Pancreas (tissue), 10 donors: ENCODE measurements at regions not wholly inside any gene's neighbourhood (a gene's known extent, or its start where the extent isn't known, plus 50 kb on each side); places are given as distances from the start of the nearest gene placed in this dataset.

ENCODE experiments used
- ATAC-seq, 4 donors: fragments of 200-7000 bp; cut with Tn5 transposase; one replicate each; pipeline versions ENCODE4 v1.8.0 to v1.9.1; 2020; ENCODE audit warnings: mild to moderate bottlenecking in 4 of 4, moderate library complexity in 4 of 4
- DNase-seq, 6 donors: peaks; one replicate each; pipeline ENCODE4 v3.0.0-alpha.2; 2020
- FAIRE-seq: peaks from 2 replicates; lab custom pipeline; 2012; peaks lifted over from hg19 to GRCh38; lab: Jason Lieb, UNC
- H3K27ac ChIP-seq, 4 donors: fragments of 200-600 bp; sonication (generic); 1 replicate in 3 of 4; 2 replicates in 1 of 4; pipeline versions ENCODE4 v1.5.0 to v1.8.0; 2020
- H3K27me3 ChIP-seq, 4 donors: fragments of 200-600 bp; one replicate each; pipeline ENCODE4 v1.8.0; 2021
- H3K36me3 ChIP-seq, 3 donors: fragments of 200-600 bp; sonication (generic) in 1 of 3; one replicate each; pipeline versions ENCODE4 v1.5.0 to v1.8.0; 2020 to 2021
- H3K4me1 ChIP-seq, 3 donors: fragments of 200-600 bp; one replicate each; pipeline ENCODE4 v1.8.0; 2021
- H3K4me3 ChIP-seq, 4 donors: fragments of 200-600 bp; sonication (generic) in 2 of 4; one replicate each; pipeline versions ENCODE4 v1.5.0 to v1.8.0; 2020 to 2021
- H3K9me3 ChIP-seq, 4 donors: fragments of 200-600 bp; one replicate each; pipeline ENCODE4 v1.8.0; 2021
- WGBS, 2 donors: extraction: QIAGEN DNeasy Blood & Tissue Kit; methylation state at CpG; one replicate each; pipeline ENCODE4 v1.1.7; 2013; 5-methylcytosine and 5-hydroxymethylcytosine counted together
- intact Hi-C, 3 donors: fragments of 100-400 bp; cut with DNase I; formaldehyde crosslinking; loops; one replicate each; pipeline versions ENCODE4 v1.11.1 to v1.14.2; 2022
- TF ChIP-seq, protein P1 (sequence below), 4 donors: fragments of 200-600 bp; sonication (generic) in 3 of 4; IDR thresholded peaks; one replicate each; pipeline versions ENCODE4 v1.5.0 to v1.8.0; 2021; ENCODE audit warnings: antibody characterized with exemption in 4 of 4
- donor health status: healthy with polysubstance abuse.
- donor health status: DM: no; HTN: no; CAD: no; lungs with moderate emphysema.
- donor health status: DM: no; HTN: no; CAD: no.
- donor health status: control.
- donor health status: control.
- donor health status: Bipolar disorder and iron deficiency.
- donor health status: DM: yes; HTN: yes; CAD: no.
- donor health status: DM: no; HTN: no; CAD: no.
- donor health status: DM: no; HTN: no; CAD: no.
- donor health status: DM: yes; HTN: yes; CAD: no.

GRCh38 chr13:93147298-93147645 lies 79.3 kb upstream of the GPC6 start:
- H3K4me3 ChIP-seq = no peak overlapping the region
- TF ChIP-seq, protein P1, sequence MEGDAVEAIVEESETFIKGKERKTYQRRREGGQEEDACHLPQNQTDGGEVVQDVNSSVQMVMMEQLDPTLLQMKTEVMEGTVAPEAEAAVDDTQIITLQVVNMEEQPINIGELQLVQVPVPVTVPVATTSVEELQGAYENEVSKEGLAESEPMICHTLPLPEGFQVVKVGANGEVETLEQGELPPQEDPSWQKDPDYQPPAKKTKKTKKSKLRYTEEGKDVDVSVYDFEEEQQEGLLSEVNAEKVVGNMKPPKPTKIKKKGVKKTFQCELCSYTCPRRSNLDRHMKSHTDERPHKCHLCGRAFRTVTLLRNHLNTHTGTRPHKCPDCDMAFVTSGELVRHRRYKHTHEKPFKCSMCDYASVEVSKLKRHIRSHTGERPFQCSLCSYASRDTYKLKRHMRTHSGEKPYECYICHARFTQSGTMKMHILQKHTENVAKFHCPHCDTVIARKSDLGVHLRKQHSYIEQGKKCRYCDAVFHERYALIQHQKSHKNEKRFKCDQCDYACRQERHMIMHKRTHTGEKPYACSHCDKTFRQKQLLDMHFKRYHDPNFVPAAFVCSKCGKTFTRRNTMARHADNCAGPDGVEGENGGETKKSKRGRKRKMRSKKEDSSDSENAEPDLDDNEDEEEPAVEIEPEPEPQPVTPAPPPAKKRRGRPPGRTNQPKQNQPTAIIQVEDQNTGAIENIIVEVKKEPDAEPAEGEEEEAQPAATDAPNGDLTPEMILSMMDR (IDR thresholded peaks at IDR 0.05) = no peak
- ATAC-seq (no peak), FAIRE-seq (no peak), DNase-seq (no peak)
- no peaks in the 10 kb centered on the region for H3K27me3 ChIP-seq
- H3K27ac ChIP-seq = no peak overlapping the region
- H3K4me1 ChIP-seq = no peaks in the 10 kb centered on the region
- no peaks in the 10 kb centered on the region for H3K36me3 ChIP-seq
- H3K9me3 ChIP-seq = no peaks in the 10 kb centered on the region
- intact Hi-C loops = no loop called here
- 32 to 34% methylated on average over 1 of the region's 1 CpG for WGBS, 2 donors

DNA sequence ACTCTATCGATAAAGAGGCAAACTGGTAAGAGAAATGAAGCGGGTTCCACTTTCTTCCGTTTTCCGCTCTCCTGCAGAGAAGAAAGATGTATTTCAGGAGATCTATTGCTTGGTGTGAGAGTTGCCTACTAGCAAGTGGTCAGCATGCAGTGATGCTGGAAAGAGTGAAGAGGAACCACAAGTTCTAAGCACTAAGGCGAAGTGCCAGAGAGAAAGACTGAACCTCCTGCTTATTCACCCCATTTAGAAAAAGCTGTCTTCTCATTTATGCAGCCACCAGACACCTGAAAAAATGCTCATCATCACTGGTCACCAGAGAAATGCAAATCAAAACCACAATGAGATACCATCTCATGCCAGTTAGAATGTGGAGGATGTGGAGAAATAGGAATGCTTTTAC lies 78.7 kb upstream of the GPC6 start:
- DNase-seq = no peak
- H3K4me3 ChIP-seq = no peak overlapping the region
- TF ChIP-seq, protein P1 (IDR thresholded peaks at IDR 0.05) = no peak
- no peak for FAIRE-seq
- 88 to 92% methylated on average over 5 of the region's 5 CpGs for WGBS, 2 donors
- intact Hi-C loops = no loop called here
- no peaks in the 10 kb centered on the region for H3K4me1 ChIP-seq
- H3K9me3 ChIP-seq = no peaks in the 10 kb centered on the region
- ATAC-seq = no peak
- H3K36me3 ChIP-seq = no peaks in the 10 kb centered on the region
- H3K27me3 ChIP-seq = no peaks in the 10 kb centered on the region
- no peak overlapping the region for H3K27ac ChIP-seq

DNA sequence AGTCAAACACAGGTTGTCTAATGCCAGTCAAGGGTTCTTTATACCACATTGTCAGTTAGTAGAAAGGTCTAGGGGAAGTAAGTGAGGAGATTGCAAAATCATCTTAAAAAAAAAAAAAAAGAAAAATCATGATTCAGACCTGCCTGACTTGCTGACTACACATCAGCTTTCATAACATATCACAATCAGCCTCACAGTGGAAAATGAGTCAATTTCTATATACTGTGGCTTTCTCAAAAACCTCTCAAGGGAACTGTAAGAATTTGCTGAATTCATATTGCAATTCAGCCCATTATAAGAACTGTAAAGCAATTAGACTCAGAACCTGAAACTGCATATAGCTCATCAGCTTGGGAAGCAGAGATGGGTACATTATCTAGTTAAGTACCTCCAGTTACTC lies 75.3 kb upstream of the GPC6 start:
- DNase-seq = no peak
- intact Hi-C loops = no loop called here
- Histone ChIP-seq H3K4me3 (no peak overlapping the region), H3K9me3 (no peaks in the 10 kb centered on the region), H3K4me1 (no peaks in the 10 kb centered on the region), H3K27ac (no peak overlapping the region), H3K27me3 (no peaks in the 10 kb centered on the region), H3K36me3 (no peaks in the 10 kb centered on the region)
- peak in 1 of 4 donors; percentile 25 for ATAC-seq
- TF ChIP-seq, protein P1 (IDR thresholded peaks at IDR 0.05) = no peak
- FAIRE-seq = no peak

GRCh38 chr13:93158565-93158964 lies 68.0 kb upstream of the GPC6 start:
- no peak overlapping the region for H3K4me3 ChIP-seq
- H3K36me3 ChIP-seq = no peaks in the 10 kb centered on the region
- FAIRE-seq (peak; percentile 17), DNase-seq (no peak), ATAC-seq (no peak)
- no peaks in the 10 kb centered on the region for H3K4me1 ChIP-seq
- no peak overlapping the region for H3K27ac ChIP-seq
- H3K9me3 ChIP-seq = no peaks in the 10 kb centered on the region
- intact Hi-C loops = no loop called here
- TF ChIP-seq, protein P1 (IDR thresholded peaks at IDR 0.05) = no peak
- H3K27me3 ChIP-seq = no peaks in the 10 kb centered on the region

- peaks cover 0 to 3% (median 0%) of the 10 kb centered on the region in 4 donors for H3K9me3 ChIP-seq
- H3K27ac ChIP-seq = no peak overlapping the region
- ATAC-seq = peak in 1 of 4 donors; percentile 21
- no peaks in the 10 kb centered on the region for H3K27me3 ChIP-seq
- H3K36me3 ChIP-seq = no peaks in the 10 kb centered on the region
- no peak overlapping the region for H3K4me3 ChIP-seq
- TF ChIP-seq, protein P1 (IDR thresholded peaks at IDR 0.05) = no peak
- DNase-seq = no peak
- intact Hi-C loops = no loop called here
- no peaks in the 10 kb centered on the region for H3K4me1 ChIP-seq
- FAIRE-seq = no peak
These were observed 56.6 kb upstream of the GPC6 start for GRCh38 chr13:93169980-93170379.
